ENCODE measurements at regions not wholly inside any gene's neighbourhood (a gene's known extent, or its start where the extent isn't known, plus 50 kb on each side); places are given as distances from the start of the nearest gene placed in this dataset.

- no peak overlapping the region for H3K4me3 ChIP-seq (ENCODE audit: low read depth, low read length, poor library complexity, severe bottlenecking)
- ChIA-PET POLR2A (no interaction called here), CTCF (ENCODE audit: unreplicated experiment) (no interaction called here)
- intact Hi-C loops (cut with micrococcal nuclease; ENCODE audit: unreplicated experiment), result no loop called here
- H3K27ac ChIP-seq (ENCODE audit: low read depth, low read length, poor library complexity, severe bottlenecking), result no peak overlapping the region
- H3K9me3 ChIP-seq (ENCODE audit: low read length), result peaks cover 13% of the 10 kb centered on the region; the same call in 1 of the 2 replicates
- H3K36me3 ChIP-seq (ENCODE audit: insufficient read depth, low read length), result no peaks in the 10 kb centered on the region
- BruUV-seq (replicated peaks), result no TSS peak
- DNase-seq (ENCODE audit: low spot score), result no peak
- H3K4me1 ChIP-seq (ENCODE audit: insufficient read depth, low read length, poor library complexity, severe bottlenecking), result no peaks in the 10 kb centered on the region
- TF ChIP-seq CTCF (conservative IDR thresholded peaks at IDR 0.05; ENCODE audit: low read length) (no peak), EZH2phosphoT487 (IDR thresholded peaks at IDR 0.05; ENCODE audit: borderline replicate concordance, low read depth, low read length) (no peak)
- no peak overlapping the region for H2AFZ ChIP-seq (ENCODE audit: low read length)
- no peak overlapping the region for H3K4me2 ChIP-seq (ENCODE audit: low read length)
- no peaks in the 10 kb centered on the region for H3K79me2 ChIP-seq (ENCODE audit: insufficient read depth, low read depth, low read length)
- no peaks in the 10 kb centered on the region for H4K20me1 ChIP-seq (ENCODE audit: insufficient read depth, low read length)
- no peaks in the 10 kb centered on the region for H3K9me2 ChIP-seq (ENCODE audit: insufficient read depth, low read length)
Observed at GRCh38 chr2:2822143-2822542, 491.1 kb upstream of the MYT1L start.

GRCh38 chr2:2812648-2813047, 481.6 kb upstream of the MYT1L start:
- H4K20me1 ChIP-seq (ENCODE audit: insufficient read depth, low read length), result no peaks in the 10 kb centered on the region
- H2AFZ ChIP-seq (ENCODE audit: low read length), result no peak overlapping the region
- DNase-seq (ENCODE audit: low spot score), result no peak
- TF ChIP-seq CTCF (conservative IDR thresholded peaks at IDR 0.05; ENCODE audit: low read length), result no peak
- TF ChIP-seq EZH2phosphoT487 (IDR thresholded peaks at IDR 0.05; ENCODE audit: borderline replicate concordance, low read depth, low read length), result no peak
- intact Hi-C loops (cut with micrococcal nuclease; ENCODE audit: unreplicated experiment), result no loop called here
- no peaks in the 10 kb centered on the region for H3K9me2 ChIP-seq (ENCODE audit: insufficient read depth, low read length)
- H3K4me2 ChIP-seq (ENCODE audit: low read length), result no peak overlapping the region
- no peaks in the 10 kb centered on the region for H3K36me3 ChIP-seq (ENCODE audit: insufficient read depth, low read length)
- no peaks in the 10 kb centered on the region for H3K79me2 ChIP-seq (ENCODE audit: insufficient read depth, low read depth, low read length)
- no peak overlapping the region for H3K27ac ChIP-seq (ENCODE audit: low read depth, low read length, poor library complexity, severe bottlenecking)
- BruUV-seq (replicated peaks), result no TSS peak
- H3K4me1 ChIP-seq (ENCODE audit: insufficient read depth, low read length, poor library complexity, severe bottlenecking), result no peaks in the 10 kb centered on the region
- no peak overlapping the region for H3K4me3 ChIP-seq (ENCODE audit: low read depth, low read length, poor library complexity, severe bottlenecking)
- H3K9me3 ChIP-seq (ENCODE audit: low read length), result no peaks in the 10 kb centered on the region
- POLR2A ChIA-PET, result no interaction called here
- CTCF ChIA-PET (ENCODE audit: unreplicated experiment), result interaction anchor here (0.6 kb wide), 2 partner anchors 20 to 35 kb away, joined by 3 to 4 read pairs; no protein-coding TSS in a partner anchor

GRCh38 chr2:2812117-2812516, 481.0 kb upstream of the MYT1L start:
- no peak for DNase-seq (ENCODE audit: low spot score)

More at GRCh38 chr2:2812117-2812516, 481.0 kb upstream of the MYT1L start:
- H3K4me1 ChIP-seq (ENCODE audit: insufficient read depth, low read length, poor library complexity, severe bottlenecking), result no peaks in the 10 kb centered on the region
- intact Hi-C loops (cut with micrococcal nuclease; ENCODE audit: unreplicated experiment), result no loop called here
- H3K36me3 ChIP-seq (ENCODE audit: insufficient read depth, low read length), result no peaks in the 10 kb centered on the region
- no peak overlapping the region for H3K27ac ChIP-seq (ENCODE audit: low read depth, low read length, poor library complexity, severe bottlenecking)
- H3K79me2 ChIP-seq (ENCODE audit: insufficient read depth, low read depth, low read length), result no peaks in the 10 kb centered on the region
- H3K4me2 ChIP-seq (ENCODE audit: low read length), result no peak overlapping the region
- H3K9me2 ChIP-seq (ENCODE audit: insufficient read depth, low read length), result no peaks in the 10 kb centered on the region
- no TSS peak for BruUV-seq (replicated peaks)
- TF ChIP-seq CTCF (conservative IDR thresholded peaks at IDR 0.05; ENCODE audit: low read length) (no peak), EZH2phosphoT487 (IDR thresholded peaks at IDR 0.05; ENCODE audit: borderline replicate concordance, low read depth, low read length) (no peak)
- H2AFZ ChIP-seq (ENCODE audit: low read length), result no peak overlapping the region
- H4K20me1 ChIP-seq (ENCODE audit: insufficient read depth, low read length), result no peaks in the 10 kb centered on the region
- POLR2A ChIA-PET, result no interaction called here
- H3K9me3 ChIP-seq (ENCODE audit: low read length), result no peaks in the 10 kb centered on the region
- H3K4me3 ChIP-seq (ENCODE audit: low read depth, low read length, poor library complexity, severe bottlenecking), result no peak overlapping the region
- CTCF ChIA-PET (ENCODE audit: unreplicated experiment), result interaction anchor here (0.6 kb wide), 1 partner anchor 20 kb away, joined by 3 read pairs; no protein-coding TSS in a partner anchor
